GM13976 (cell line): ENCODE measurements at regions not wholly inside any gene's neighbourhood (a gene's known extent, or its start where the extent isn't known, plus 50 kb on each side); places are given as distances from the start of the nearest gene placed in this dataset.

Experiments
- DNase-seq: peaks from one replicate; pipeline ENCODE4 v3.0.0; 2012; ENCODE audit warnings: low spot score
- CTCF ChIP-seq: IDR thresholded peaks from 2 replicates; pipeline ENCODE4 v1.5.1; 2012; ENCODE audit warnings: borderline replicate concordance, mild to moderate bottlenecking; ENCODE audit not compliant: insufficient read depth; ENCODE audit errors: extremely low read depth, missing control alignments, control extremely low read depth
- in situ Hi-C: fragments of 300-500 bp; cut with MboI; formaldehyde crosslinking; loops from one replicate; pipeline ENCODE4 v1.12.0; 2022; ENCODE audit warnings: low sequenced_read_pairs, mixed read lengths, inconsistent platforms; ENCODE audit not compliant: unreplicated experiment

- no peak for TF ChIP-seq CTCF
- no peak for DNase-seq
- in situ Hi-C loops, result no loop called here
Observed at GRCh38 chr18:7381307-7381706, 150.4 kb downstream of the LRRC30 start.

GRCh38 chr18:7382328-7383001, 151.6 kb downstream of the LRRC30 start:
- no peak for DNase-seq
- in situ Hi-C loops, result no loop called here
- no peak for TF ChIP-seq CTCF

- no peak for TF ChIP-seq CTCF
- no peak for DNase-seq
- in situ Hi-C loops, result no loop called here
Observed at GRCh38 chr18:7383002-7383980, 152.4 kb downstream of the LRRC30 start.

- in situ Hi-C loops, result no loop called here
- no peak for TF ChIP-seq CTCF
- DNase-seq, result no peak
Observed at GRCh38 chr18:7388741-7389140, 157.9 kb downstream of the LRRC30 start.

GRCh38 chr18:7390731-7391492, 160.0 kb downstream of the LRRC30 start:
- in situ Hi-C loops, result no loop called here
- no peak for DNase-seq
- TF ChIP-seq CTCF, result no peak

- no peak for DNase-seq
- in situ Hi-C loops, result no loop called here
Observed at GRCh38 chr18:7393080-7393479, 162.2 kb downstream of the LRRC30 start.

More at GRCh38 chr18:7393080-7393479, 162.2 kb downstream of the LRRC30 start:
- no peak for TF ChIP-seq CTCF
